Kidney (tissue), 13 donors: ENCODE measurements at regions not wholly inside any gene's neighbourhood (a gene's known extent, or its start where the extent isn't known, plus 50 kb on each side); places are given as distances from the start of the nearest gene placed in this dataset.
"Not testable (repeated sequence)": the region's sequence is repeated elsewhere in the genome, so short reads cannot be mapped to it uniquely, and the experiment has no call there.

Source experiments
- DNase-seq, 5 donors: peaks; one replicate each; pipeline ENCODE4 v3.0.0-alpha.2; 2013 to 2020
- FAIRE-seq: peaks from 2 replicates; lab custom pipeline; 2012; peaks lifted over from hg19 to GRCh38; lab: Jason Lieb, UNC
- H3K27ac ChIP-seq, 2 donors: one replicate each; pipeline ENCODE4 v1.7.0; 2013; ENCODE audit warnings: low read depth in 2 of 2, low read length in 2 of 2, inconsistent platforms in 1 of 2
- H3K27me3 ChIP-seq: one replicate; pipeline ENCODE4 v1.7.1; 2013; ENCODE audit warnings: low read length, inconsistent platforms; ENCODE audit not compliant: control insufficient read depth, insufficient read depth
- H3K36me3 ChIP-seq, 3 donors: one replicate each; pipeline versions ENCODE4 v1.7.0 to v1.7.1; 2013; ENCODE audit warnings: low read length in 3 of 3, control low read depth in 1 of 3, inconsistent platforms in 1 of 3; ENCODE audit not compliant: insufficient read depth in 3 of 3, control insufficient read depth in 2 of 3
- H3K4me1 ChIP-seq, 3 donors: one replicate each; pipeline versions ENCODE4 v1.7.0 to v1.7.1; 2013; ENCODE audit warnings: low read length in 3 of 3, inconsistent platforms in 1 of 3, low read depth in 1 of 3; ENCODE audit not compliant: control insufficient read depth in 2 of 3, insufficient read depth in 2 of 3
- H3K4me3 ChIP-seq, 3 donors: one replicate each; pipeline versions ENCODE4 v1.7.0 to v1.8.1; 2013; ENCODE audit warnings: low read length in 3 of 3, control low read depth in 1 of 3, inconsistent platforms in 1 of 3
- H3K9ac ChIP-seq, 3 donors: one replicate each; pipeline versions ENCODE4 v1.7.0 to v1.7.1; 2013; ENCODE audit warnings: low read length in 3 of 3, control low read depth in 1 of 3, inconsistent platforms in 1 of 3
- H3K9me3 ChIP-seq, 3 donors: one replicate each; pipeline versions ENCODE4 v1.7.0 to v1.7.1; 2013; ENCODE audit warnings: low read length in 3 of 3, control low read depth in 1 of 3, inconsistent platforms in 1 of 3; ENCODE audit not compliant: control insufficient read depth in 2 of 3, insufficient read depth in 1 of 3
- CTCF ChIP-seq: IDR thresholded peaks from 3 replicates; pipeline ENCODE4 v1.5.1; 2012; ENCODE audit warnings: mild to moderate bottlenecking, moderate library complexity, borderline replicate concordance; ENCODE audit not compliant: insufficient read depth; ENCODE audit errors: extremely low read depth
- intact Hi-C: fragments of 100-400 bp; cut with DNase I; formaldehyde crosslinking; loops from one replicate; pipeline ENCODE4 v1.11.1; 2022
- donor health status: control.
- donor health status: control.
- donor health status: control.
- donor health status: control.
- donor health status: control.
- donor health status: DM: yes; HTN: yes; CAD: no.
- donor health status: Normal renal cell carcinoma (clear cell type).

- H3K9me3 ChIP-seq: no peaks in the 10 kb centered on the region
- no peaks in the 10 kb centered on the region for H3K36me3 ChIP-seq
- H3K27me3 ChIP-seq: no peaks in the 10 kb centered on the region
- no peak for FAIRE-seq
- TF ChIP-seq CTCF: no peak
- H3K4me1 ChIP-seq: no peaks in the 10 kb centered on the region
- no peak for DNase-seq
- intact Hi-C loops: no loop called here
- H3K27ac ChIP-seq: no peak overlapping the region
- no peak overlapping the region for H3K9ac ChIP-seq
- H3K4me3 ChIP-seq: no peak overlapping the region
These were observed 468.2 kb downstream of the XYLT1 start for GRCh38 chr16:17002565-17002964.

GRCh38 chr16:17005963-17006362 lies 464.8 kb downstream of the XYLT1 start:
- H3K9me3 ChIP-seq, H3K36me3 ChIP-seq, intact Hi-C loops, H3K4me3 ChIP-seq, H3K27ac ChIP-seq, FAIRE-seq, H3K27me3 ChIP-seq, H3K9ac ChIP-seq, H3K4me1 ChIP-seq, DNase-seq: not testable (repeated sequence)

- no peak overlapping the region for H3K9ac ChIP-seq
- no peaks in the 10 kb centered on the region for H3K27me3 ChIP-seq
- no peak for TF ChIP-seq CTCF
- DNase-seq (no peak), FAIRE-seq (no peak)
- H3K36me3 ChIP-seq: no peaks in the 10 kb centered on the region
- H3K9me3 ChIP-seq: no peaks in the 10 kb centered on the region
- H3K27ac ChIP-seq: no peak overlapping the region
- H3K4me1 ChIP-seq: no peaks in the 10 kb centered on the region
- H3K4me3 ChIP-seq: no peak overlapping the region
- intact Hi-C loops: no loop called here
These were observed 459.0 kb downstream of the XYLT1 start for GRCh38 chr16:17011712-17012111.

- no peak overlapping the region for H3K27ac ChIP-seq
- no peak overlapping the region for H3K9ac ChIP-seq
- no peaks in the 10 kb centered on the region for H3K9me3 ChIP-seq
- no peak for FAIRE-seq
- H3K36me3 ChIP-seq: no peaks in the 10 kb centered on the region
- intact Hi-C loops: no loop called here
- no peak for DNase-seq
- H3K4me1 ChIP-seq: no peaks in the 10 kb centered on the region
- no peaks in the 10 kb centered on the region for H3K27me3 ChIP-seq
- H3K4me3 ChIP-seq: no peak overlapping the region
- no peak for TF ChIP-seq CTCF
These were observed 457.7 kb downstream of the XYLT1 start for GRCh38 chr16:17013038-17013437.
